CD14-positive monocyte (primary cell): ENCODE measurements at regions not wholly inside any gene's neighbourhood (a gene's known extent, or its start where the extent isn't known, plus 50 kb on each side); places are given as distances from the start of the nearest gene placed in this dataset.

Experiments
- DNase-seq, 3 donors: peaks; one replicate each; pipeline ENCODE4 v3.0.0-alpha.2; 2011 to 2022
- H2AFZ ChIP-seq: 2 replicates; pipeline ENCODE4 v1.6.0; 2012; ENCODE audit warnings: mild to moderate bottlenecking, low read depth, low read length, inconsistent platforms; ENCODE audit not compliant: insufficient read depth, poor library complexity, severe bottlenecking
- H3K27ac ChIP-seq, 2 donors: 1 replicate in 1 of 2; 2 replicates in 1 of 2; pipeline ENCODE4 v1.5.1; 2012 to 2013; ENCODE audit warnings: low read length in 2 of 2, control low read depth in 1 of 2, inconsistent platforms in 1 of 2, low read depth in 1 of 2, mild to moderate bottlenecking in 1 of 2
- H3K27me3 ChIP-seq, 2 donors: one replicate each; pipeline versions ENCODE4 v1.6.0 to v1.6.1; 2011 to 2013; ENCODE audit warnings: low read length in 2 of 2; ENCODE audit not compliant: control insufficient read depth in 2 of 2, insufficient read depth in 2 of 2
- H3K36me3 ChIP-seq, 2 donors: replicated peaks in 1 of 2; 1 replicate in 1 of 2; 2 replicates in 1 of 2; pipeline versions ENCODE4 v1.5.1 to v1.6.1; 2012 to 2013; ENCODE audit warnings: low read length in 2 of 2, control low read depth in 1 of 2, inconsistent platforms in 1 of 2, mild to moderate bottlenecking in 1 of 2; ENCODE audit not compliant: insufficient read depth in 2 of 2, control insufficient read depth in 1 of 2
- H3K4me1 ChIP-seq, 2 donors: 1 replicate in 1 of 2; 2 replicates in 1 of 2; pipeline versions ENCODE4 v1.5.1 to v1.6.1; 2012 to 2013; ENCODE audit warnings: low read length in 2 of 2, control low read depth in 1 of 2, inconsistent platforms in 1 of 2, mild to moderate bottlenecking in 1 of 2, moderate library complexity in 1 of 2; ENCODE audit not compliant: insufficient read depth in 2 of 2, control insufficient read depth in 1 of 2
- H3K4me2 ChIP-seq: replicated peaks from 2 replicates; pipeline ENCODE3; 2012; ENCODE audit warnings: low read length, moderate library complexity, mild to moderate bottlenecking; ENCODE audit not compliant: poor library complexity, severe bottlenecking; ENCODE audit errors: extremely low read depth
- H3K4me3 ChIP-seq, 3 experiments: fragments of 200-600 bp in 1 of 3; sonication (generic) in 1 of 3; replicated peaks in 1 of 3; 1 replicate in 2 of 3; 2 replicates in 1 of 3; pipeline ENCODE4 v1.5.1; 2011 to 2013; ENCODE audit warnings: low read length in 3 of 3, mild to moderate bottlenecking in 3 of 3, control low read depth in 2 of 3, low read depth in 2 of 3, inconsistent platforms in 1 of 3, moderate library complexity in 1 of 3
- H3K79me2 ChIP-seq: 2 replicates; pipeline ENCODE4 v1.6.0; 2012; ENCODE audit warnings: mild to moderate bottlenecking, control low read depth, inconsistent platforms, low read length, moderate library complexity; ENCODE audit not compliant: insufficient read depth
- H3K9ac ChIP-seq: 2 replicates; pipeline ENCODE4 v1.6.0; 2017; ENCODE audit warnings: low read length, mild to moderate bottlenecking; ENCODE audit not compliant: insufficient read depth, poor library complexity, severe bottlenecking
- H3K9me3 ChIP-seq, 2 donors: replicated peaks in 1 of 2; 1 replicate in 1 of 2; 2 replicates in 1 of 2; pipeline versions ENCODE4 v1.5.1 to v1.6.1; 2012 to 2013; ENCODE audit warnings: low read length in 2 of 2, control low read depth in 1 of 2; ENCODE audit not compliant: control insufficient read depth in 1 of 2, insufficient read depth in 1 of 2
- H4K20me1 ChIP-seq: 2 replicates; pipeline ENCODE4 v1.6.0; 2012; ENCODE audit warnings: mild to moderate bottlenecking, low read length, control low read depth, moderate library complexity; ENCODE audit not compliant: insufficient read depth
- H3K27ac Mint-ChIP-seq, 7 donors: one replicate each; pipeline ENCODE4 v1.8.0; 2020; ENCODE audit warnings: mild to moderate bottlenecking in 7 of 7, mixed read lengths in 7 of 7, moderate library complexity in 6 of 7, inconsistent platforms in 2 of 7
- H3K27me3 Mint-ChIP-seq, 3 donors: one replicate each; pipeline ENCODE4 v1.8.0; 2021 to 2022; ENCODE audit warnings: low read depth in 3 of 3, mild to moderate bottlenecking in 3 of 3, mixed read lengths in 3 of 3, moderate library complexity in 3 of 3, inconsistent platforms in 1 of 3
- H3K36me3 Mint-ChIP-seq, 2 donors: one replicate each; pipeline ENCODE4 v1.8.0; 2020; ENCODE audit warnings: mixed read lengths in 2 of 2, inconsistent platforms in 1 of 2, mild to moderate bottlenecking in 1 of 2
- H3K4me1 Mint-ChIP-seq: one replicate; pipeline ENCODE4 v1.8.0; 2020; ENCODE audit warnings: mild to moderate bottlenecking, mixed read lengths
- H3K4me3 Mint-ChIP-seq, 2 donors: one replicate each; pipeline ENCODE4 v1.8.0; 2020; ENCODE audit warnings: mild to moderate bottlenecking in 2 of 2, mixed read lengths in 2 of 2, moderate library complexity in 1 of 2
- H3K9me3 Mint-ChIP-seq, 7 donors: one replicate each; pipeline ENCODE4 v1.8.0; 2020 to 2022; ENCODE audit warnings: mixed read lengths in 7 of 7, mild to moderate bottlenecking in 6 of 7, moderate library complexity in 6 of 7, inconsistent platforms in 2 of 7
- WGBS: methylation state at CpG from one replicate; pipeline ENCODE4 v1.1.5; 2013; ENCODE audit warnings: missing lambda C conversion rate; ENCODE audit not compliant: insufficient coverage; 5-methylcytosine and 5-hydroxymethylcytosine counted together
- intact Hi-C, 2 donors: fragments of 100-400 bp; cut with micrococcal nuclease; formaldehyde crosslinking; loops; one replicate each; pipeline versions ENCODE4 v1.15.0 to v1.15.1; 2023
- TF ChIP-seq, protein P1 (sequence below): fragments of 200-600 bp; IDR thresholded peaks from one replicate; pipeline ENCODE4 v1.8.0; 2022; ENCODE audit warnings: antibody characterized with exemption, mild to moderate bottlenecking

- H3K36me3 Mint-ChIP-seq: peaks cover 0 to 5% of the 10 kb centered on the region in 2 donors
- no peak overlapping the region for H3K9ac ChIP-seq
- no peak overlapping the region for H3K4me3 ChIP-seq
- H3K9me3 ChIP-seq: no peaks in the 10 kb centered on the region
- H3K27ac ChIP-seq: no peak overlapping the region
- WGBS: 100% methylated on average over 4 of the region's 6 CpGs
- no peaks in the 10 kb centered on the region for H3K4me1 ChIP-seq
- H3K79me2 ChIP-seq: no peaks in the 10 kb centered on the region
- no peak overlapping the region for H3K4me3 Mint-ChIP-seq
- peaks cover 0 to 2% (median 0%) of the 10 kb centered on the region in 7 donors for H3K9me3 Mint-ChIP-seq
- intact Hi-C loops: no loop called here
- no peak overlapping the region for H3K4me2 ChIP-seq
- H2AFZ ChIP-seq: no peak overlapping the region
- H3K27me3 Mint-ChIP-seq: no peaks in the 10 kb centered on the region
- no peaks in the 10 kb centered on the region for H3K36me3 ChIP-seq
- DNase-seq: no peak
- no peaks in the 10 kb centered on the region for H3K27me3 ChIP-seq
- peak overlapping the region in 1 of 7 donors; percentile 60 for H3K27ac Mint-ChIP-seq
- no peaks in the 10 kb centered on the region for H4K20me1 ChIP-seq
- TF ChIP-seq, protein P1, sequence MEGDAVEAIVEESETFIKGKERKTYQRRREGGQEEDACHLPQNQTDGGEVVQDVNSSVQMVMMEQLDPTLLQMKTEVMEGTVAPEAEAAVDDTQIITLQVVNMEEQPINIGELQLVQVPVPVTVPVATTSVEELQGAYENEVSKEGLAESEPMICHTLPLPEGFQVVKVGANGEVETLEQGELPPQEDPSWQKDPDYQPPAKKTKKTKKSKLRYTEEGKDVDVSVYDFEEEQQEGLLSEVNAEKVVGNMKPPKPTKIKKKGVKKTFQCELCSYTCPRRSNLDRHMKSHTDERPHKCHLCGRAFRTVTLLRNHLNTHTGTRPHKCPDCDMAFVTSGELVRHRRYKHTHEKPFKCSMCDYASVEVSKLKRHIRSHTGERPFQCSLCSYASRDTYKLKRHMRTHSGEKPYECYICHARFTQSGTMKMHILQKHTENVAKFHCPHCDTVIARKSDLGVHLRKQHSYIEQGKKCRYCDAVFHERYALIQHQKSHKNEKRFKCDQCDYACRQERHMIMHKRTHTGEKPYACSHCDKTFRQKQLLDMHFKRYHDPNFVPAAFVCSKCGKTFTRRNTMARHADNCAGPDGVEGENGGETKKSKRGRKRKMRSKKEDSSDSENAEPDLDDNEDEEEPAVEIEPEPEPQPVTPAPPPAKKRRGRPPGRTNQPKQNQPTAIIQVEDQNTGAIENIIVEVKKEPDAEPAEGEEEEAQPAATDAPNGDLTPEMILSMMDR: no peak
- H3K4me1 Mint-ChIP-seq: no peaks in the 10 kb centered on the region
Observed at GRCh38 chr6:149224399-149224798, 93.1 kb upstream of the TAB2 start.

DNA sequence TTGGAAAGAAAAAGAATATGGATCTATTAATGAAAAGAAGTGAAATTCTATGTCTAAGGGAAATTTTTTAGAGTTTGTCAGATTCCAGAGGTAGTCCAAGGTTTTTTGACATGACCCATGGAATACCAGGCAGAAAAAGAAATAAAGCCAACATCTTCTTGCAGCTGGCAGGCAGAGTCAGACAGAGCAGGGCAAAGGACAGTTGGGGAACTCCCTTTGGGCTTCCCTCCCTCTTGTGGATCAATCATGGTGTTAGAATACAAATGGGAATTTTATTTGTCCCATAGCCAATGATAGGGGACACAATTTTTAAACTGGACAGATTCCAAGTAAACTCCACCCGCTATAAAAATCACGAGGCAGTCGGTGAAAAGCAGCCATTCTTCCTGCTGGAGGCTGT lies 92.1 kb upstream of the TAB2 start:
- Mint-ChIP-seq H3K36me3 (peaks cover 0 to 5% of the 10 kb centered on the region in 2 donors), H3K4me3 (no peak overlapping the region), H3K27me3 (no peaks in the 10 kb centered on the region), H3K4me1 (peaks cover 4% of the 10 kb centered on the region), H3K9me3 (peaks cover 0 to 2% (median 0%) of the 10 kb centered on the region in 7 donors), H3K27ac (no peak overlapping the region)
- Histone ChIP-seq H3K36me3 (no peaks in the 10 kb centered on the region), H3K9me3 (no peaks in the 10 kb centered on the region), H3K27ac (no peak overlapping the region), H3K27me3 (no peaks in the 10 kb centered on the region), H2AFZ (no peak overlapping the region), H3K79me2 (no peaks in the 10 kb centered on the region), H3K4me3 (no peak overlapping the region), H3K4me2 (no peak overlapping the region), H4K20me1 (no peaks in the 10 kb centered on the region), H3K4me1 (peaks cover 3% of the 10 kb centered on the region in 2 donors), H3K9ac (no peak overlapping the region)
- TF ChIP-seq, protein P1: no peak
- no CpG with 5 or more reads among the region's 3 CpGs for WGBS
- DNase-seq: no peak
- intact Hi-C loops: no loop called here
